IMR-90 (cell line): ENCODE measurements at regions not wholly inside any gene's neighbourhood (a gene's known extent, or its start where the extent isn't known, plus 50 kb on each side); places are given as distances from the start of the nearest gene placed in this dataset.

Source experiments
- ATAC-seq: fragments of 200-7000 bp; cut with Tn5 transposase; 2 replicates; pipeline ENCODE4 v1.9.1; 2020; ENCODE audit warnings: low read depth, mild to moderate bottlenecking, moderate library complexity
- BruUV-seq: library from RNA; stranded (reverse); fragments of 400-500 nt; replicated peaks from 2 replicates; lab custom pipeline; 2021; lab: Mats Ljungman, UMichigan
- CTCF ChIA-PET: fragments of 300-600 bp; formaldehyde crosslinking; extraction: SDS; loops from one replicate; lab custom pipeline; 2021; ENCODE audit warnings: antibody characterized with exemption; lab: Yijun Ruan, JAX
- POLR2A ChIA-PET: fragments of 300-600 bp; sonication (Branson Sonifier 250); formaldehyde crosslinking; loops from one replicate; lab custom pipeline; 2022; ENCODE audit warnings: antibody characterized with exemption; ENCODE audit not compliant: unreplicated experiment; lab: Charles Lee
- DNase-seq: peaks from one replicate; pipeline ENCODE4 v3.0.0; 2013
- H2AFZ ChIP-seq: replicated peaks from 2 replicates; pipeline ENCODE3; 2013; ENCODE audit warnings: low read length, mild to moderate bottlenecking; ENCODE audit not compliant: poor library complexity
- H2AK5ac ChIP-seq: 2 replicates; pipeline ENCODE4 v1.6.1; 2013; ENCODE audit warnings: low read depth, low read length, inconsistent platforms
- H2AK9ac ChIP-seq: replicated peaks from 2 replicates; pipeline ENCODE3; 2013; ENCODE audit warnings: mild to moderate bottlenecking, low read depth, low read length, moderate library complexity; ENCODE audit not compliant: poor library complexity
- H2BK120ac ChIP-seq: 2 replicates; pipeline ENCODE4 v1.6.1; 2013; ENCODE audit warnings: low read depth, low read length, inconsistent platforms
- H2BK15ac ChIP-seq: 3 replicates; pipeline ENCODE4 v1.6.1; 2013; ENCODE audit warnings: low read depth, low read length, inconsistent platforms
- H2BK20ac ChIP-seq: 2 replicates; pipeline ENCODE4 v1.6.1; 2013; ENCODE audit warnings: low read depth, mild to moderate bottlenecking, inconsistent platforms, low read length, moderate library complexity
- H2BK5ac ChIP-seq: 2 replicates; pipeline ENCODE4 v1.6.1; 2013; ENCODE audit warnings: mild to moderate bottlenecking, low read depth, low read length, inconsistent platforms; ENCODE audit not compliant: poor library complexity, severe bottlenecking
- H3K14ac ChIP-seq: replicated peaks from 2 replicates; pipeline ENCODE4 v1.6.1; 2013; ENCODE audit warnings: low read depth, low read length, inconsistent platforms
- H3K18ac ChIP-seq: 2 replicates; pipeline ENCODE4 v1.6.1; 2013; ENCODE audit warnings: low read depth, low read length, control low read depth
- H3K23ac ChIP-seq: 2 replicates; pipeline ENCODE4 v1.6.1; 2013; ENCODE audit warnings: low read depth, low read length, inconsistent platforms
- H3K27ac ChIP-seq: 2 replicates; pipeline ENCODE4 v1.5.1; 2013; ENCODE audit warnings: mild to moderate bottlenecking, control low read depth, low read length; ENCODE audit not compliant: insufficient read depth
- H3K27me3 ChIP-seq: 2 replicates; pipeline ENCODE4 v1.6.1; 2013; ENCODE audit warnings: low read length; ENCODE audit not compliant: control insufficient read depth, insufficient read depth
- H3K36me3 ChIP-seq: 2 replicates; pipeline ENCODE4 v1.6.1; 2013; ENCODE audit warnings: low read length, mixed read lengths; ENCODE audit not compliant: control insufficient read depth, insufficient read depth
- H3K4ac ChIP-seq: 2 replicates; pipeline ENCODE4 v1.6.1; 2013; ENCODE audit warnings: low read depth, low read length, inconsistent platforms
- H3K4me1 ChIP-seq: 2 replicates; pipeline ENCODE4 v1.6.1; 2013; ENCODE audit warnings: low read length, mixed read lengths; ENCODE audit not compliant: control insufficient read depth, insufficient read depth
- H3K4me2 ChIP-seq: 2 replicates; pipeline ENCODE4 v1.6.1; 2013; ENCODE audit warnings: low read depth, mild to moderate bottlenecking, control low read depth, low read length, moderate library complexity
- H3K4me3 ChIP-seq: 2 replicates; pipeline ENCODE4 v1.5.1; 2013; ENCODE audit warnings: low read depth, mild to moderate bottlenecking, control low read depth, low read length, moderate library complexity; ENCODE audit not compliant: insufficient read depth
- H3K56ac ChIP-seq: 2 replicates; pipeline ENCODE4 v1.6.1; 2013; ENCODE audit warnings: low read length, inconsistent platforms; ENCODE audit not compliant: insufficient read depth; ENCODE audit errors: extremely low read depth
- H3K79me1 ChIP-seq, 2 experiments: 2 replicates each; pipeline ENCODE4 v1.6.1; 2013; ENCODE audit warnings: low read length in 2 of 2, inconsistent platforms in 1 of 2, low read depth in 1 of 2
- H3K9ac ChIP-seq: 2 replicates; pipeline ENCODE4 v1.6.1; 2013; ENCODE audit warnings: low read depth, low read length, control low read depth
- H3K9me1 ChIP-seq: 2 replicates; pipeline ENCODE4 v1.6.1; 2013; ENCODE audit warnings: low read length, inconsistent platforms; ENCODE audit not compliant: insufficient read depth
- H3K9me3 ChIP-seq: 2 replicates; pipeline ENCODE4 v1.6.1; 2013; ENCODE audit warnings: low read length; ENCODE audit not compliant: control insufficient read depth, insufficient read depth
- H4K20me1 ChIP-seq: 2 replicates; pipeline ENCODE4 v1.6.1; 2013; ENCODE audit warnings: low read length, inconsistent platforms; ENCODE audit not compliant: insufficient read depth
- H4K5ac ChIP-seq: 2 replicates; pipeline ENCODE4 v1.6.1; 2013; ENCODE audit warnings: mild to moderate bottlenecking, low read depth, low read length, control low read depth
- H4K8ac ChIP-seq, 2 experiments: 2 replicates each; pipeline ENCODE4 v1.6.1; 2013; ENCODE audit warnings: low read depth in 2 of 2, low read length in 2 of 2, control low read depth in 1 of 2, inconsistent platforms in 1 of 2
- H4K91ac ChIP-seq: 2 replicates; pipeline ENCODE4 v1.6.1; 2013; ENCODE audit warnings: low read depth, low read length, inconsistent platforms; ENCODE audit not compliant: insufficient read depth
- CHD1 ChIP-seq: IDR thresholded peaks from 2 replicates; pipeline ENCODE4 v1.6.1; 2012; ENCODE audit warnings: low read depth, low read length, improper control_type of control experiment
- CTCF ChIP-seq: conservative IDR thresholded peaks from 2 replicates; pipeline ENCODE4 v1.5.1; 2012; ENCODE audit warnings: mild to moderate bottlenecking, low read depth, low read length, improper control_type of control experiment
- ELK1 ChIP-seq: fragments of 150-350 bp; IDR thresholded peaks from 2 replicates; pipeline ENCODE4 v1.6.1; 2016; ENCODE audit warnings: low read depth, mild to moderate bottlenecking, low read length, moderate library complexity, borderline replicate concordance
- MAZ ChIP-seq: IDR thresholded peaks from 2 replicates; pipeline ENCODE4 v1.6.1; 2012; ENCODE audit warnings: low read depth, mild to moderate bottlenecking, low read length, improper control_type of control experiment, moderate library complexity, borderline replicate concordance
- MXI1 ChIP-seq: IDR thresholded peaks from 2 replicates; pipeline ENCODE4 v1.6.1; 2012; ENCODE audit warnings: low read depth, mild to moderate bottlenecking, low read length, moderate library complexity, borderline replicate concordance
- NFE2L2 ChIP-seq: fragments of 150-350 bp; IDR thresholded peaks from 2 replicates; pipeline ENCODE4 v1.6.1; 2016; ENCODE audit warnings: low read depth, mild to moderate bottlenecking, low read length
- POLR2A ChIP-seq: IDR thresholded peaks from 2 replicates; pipeline ENCODE4 v1.6.1; 2012; ENCODE audit warnings: mild to moderate bottlenecking, low read depth, low read length
- RFX5 ChIP-seq: IDR thresholded peaks from 2 replicates; pipeline ENCODE4 v1.8.0; 2012; ENCODE audit warnings: low read depth, mild to moderate bottlenecking, low read length, moderate library complexity
- SMC3 ChIP-seq: fragments of 150-350 bp; IDR thresholded peaks from 2 replicates; pipeline ENCODE4 v1.6.1; 2016; ENCODE audit warnings: low read depth, mild to moderate bottlenecking, antibody characterized with exemption, low read length, moderate library complexity
- USF2 ChIP-seq: fragments of 150-350 bp; IDR thresholded peaks from 2 replicates; pipeline ENCODE4 v1.6.1; 2017; ENCODE audit warnings: mild to moderate bottlenecking, antibody characterized with exemption, low read length, low read depth
- WGBS, 2 experiments: methylation state at CpG; one replicate each; pipeline versions ENCODE4 v1.1.5 to v1.1.7; 2013; ENCODE audit warnings: missing lambda C conversion rate in 2 of 2; ENCODE audit not compliant: insufficient read length in 1 of 2; ENCODE audit errors: extremely low coverage in 2 of 2; 5-methylcytosine and 5-hydroxymethylcytosine counted together
- dilution Hi-C: fragments of 300-500 bp; cut with HindIII; formaldehyde crosslinking; loops from one replicate; pipeline ENCODE4 v1.14.3; 2018; ENCODE audit warnings: low sequenced_read_pairs; ENCODE audit not compliant: unreplicated experiment
- in situ Hi-C: fragments of 300-500 bp; cut with MboI; formaldehyde crosslinking; loops from 3 replicates; pipeline ENCODE4 v1.14.3; 2019; ENCODE audit warnings: low sequenced_read_pairs, inconsistent platforms, mixed read lengths
- intact Hi-C: fragments of 100-400 bp; cut with micrococcal nuclease; formaldehyde crosslinking; loops from 2 replicates; pipeline ENCODE4 v1.10.0; 2022

GRCh38 chr15:77825252-77825542 is 192.5 kb upstream of the LINGO1 start:
- no peaks in the 10 kb centered on the region for H3K4me1 ChIP-seq
- H3K23ac ChIP-seq: no peak overlapping the region
- DNase-seq: no peak
- H3K27ac ChIP-seq: no peak overlapping the region
- H2BK20ac ChIP-seq: no peak overlapping the region
- H2BK120ac ChIP-seq: no peak overlapping the region
- no peak overlapping the region for H2AK5ac ChIP-seq
- no peak overlapping the region for H3K4me2 ChIP-seq
- no peak overlapping the region for H4K8ac ChIP-seq
- no peaks in the 10 kb centered on the region for H3K9me3 ChIP-seq
- no peak overlapping the region for H4K5ac ChIP-seq
- ChIA-PET CTCF (no interaction called here), POLR2A (no interaction called here)
- 0 out of 2 replicates have a peak, but pooled peaks cover 6% of the 10 kb centered on the region for H4K20me1 ChIP-seq
- H3K4ac ChIP-seq: no peak overlapping the region
- H3K56ac ChIP-seq: no peak overlapping the region
- H2BK15ac ChIP-seq: no peak overlapping the region
- TF ChIP-seq CHD1 (no peak), SMC3 (no peak), ELK1 (no peak), MAZ (no peak), NFE2L2 (no peak), MXI1 (no peak), CTCF (no peak), USF2 (no peak), RFX5 (no peak), POLR2A (no peak)
- intact Hi-C loops (no loop called here), in situ Hi-C loops (no loop called here), dilution Hi-C loops (no loop called here)
- H3K9ac ChIP-seq: no peak overlapping the region
- peak overlapping the region; percentile 42 for H2AK9ac ChIP-seq
- no peak overlapping the region for H2AFZ ChIP-seq
- H3K14ac ChIP-seq: no peak overlapping the region
- H3K4me3 ChIP-seq: no peak overlapping the region
- H3K79me1 ChIP-seq: no peaks in the 10 kb centered on the region
- H3K9me1 ChIP-seq: no peaks in the 10 kb centered on the region; the same call in 1 of the 2 replicates
- H2BK5ac ChIP-seq: no peak overlapping the region
- ATAC-seq: no peak
- no peaks in the 10 kb centered on the region for H3K36me3 ChIP-seq
- H3K18ac ChIP-seq: no peak overlapping the region
- peaks cover 61% of the 10 kb centered on the region for H3K27me3 ChIP-seq
- no peak overlapping the region for H4K91ac ChIP-seq
- BruUV-seq: no TSS peak
- WGBS, 2 experiments: no CpG with 5 or more reads among the region's 3 CpGs
